Fibroblast of peridontal ligament (primary cell): ENCODE measurements at regions not wholly inside any gene's neighbourhood (a gene's known extent, or its start where the extent isn't known, plus 50 kb on each side); places are given as distances from the start of the nearest gene placed in this dataset.
A peak's percentile ranks its signal among the peaks of the same experiment; 100 is the strongest.

Source experiments
- DNase-seq: peaks from one replicate; pipeline ENCODE4 v3.0.0-alpha.2; 2010; ENCODE audit errors: extremely low read depth

GRCh38 chr9:90948156-90948555, 146.5 kb downstream of the SYK start:
- no peak for DNase-seq

DNA sequence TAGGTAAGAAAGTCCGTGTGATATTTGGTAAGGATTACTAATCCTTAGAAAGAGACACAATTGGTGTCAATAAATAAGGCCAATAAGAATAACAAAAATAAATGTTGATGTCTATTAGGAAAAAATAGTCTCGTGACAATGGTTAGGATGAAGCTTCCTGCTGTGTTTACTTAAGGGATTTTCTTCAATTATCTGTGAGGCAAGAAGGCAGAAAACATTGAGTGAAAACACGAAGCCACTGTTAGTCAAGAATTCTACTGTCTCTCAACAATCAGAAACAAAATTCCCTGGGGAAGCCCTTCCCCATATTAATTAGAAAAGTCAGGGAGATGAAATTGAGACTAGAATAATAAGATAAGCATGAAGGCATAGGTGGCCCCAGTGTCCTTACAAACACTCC, 149.0 kb downstream of the SYK start:
- no peak for DNase-seq

GRCh38 chr9:90953200-90953599, 151.6 kb downstream of the SYK start:
- no peak for DNase-seq

- no peak for DNase-seq
Observed at GRCh38 chr9:90953805-90954204, 152.2 kb downstream of the SYK start.

- DNase-seq, result peak; percentile 59
Observed at GRCh38 chr9:90956026-90956810, 154.6 kb downstream of the SYK start.

DNA sequence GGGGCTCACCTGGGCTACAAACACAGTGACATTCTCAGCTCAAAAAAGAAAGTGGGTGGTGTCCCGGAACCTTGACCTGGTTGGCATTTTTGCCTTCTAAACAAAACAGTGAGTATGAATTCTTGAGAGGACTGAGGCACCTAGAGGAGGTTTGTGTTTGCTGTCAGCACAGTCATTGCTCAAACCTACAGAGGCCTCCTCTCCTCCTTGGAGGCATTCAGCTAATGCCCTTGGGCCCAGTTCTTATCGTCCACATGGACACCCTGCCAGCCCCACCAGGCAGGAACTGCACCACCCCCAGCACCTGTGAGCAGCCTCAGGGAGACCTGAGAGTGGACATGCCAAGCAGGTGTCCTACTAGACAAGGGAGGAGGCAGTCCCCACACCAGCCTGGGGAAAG, 156.7 kb downstream of the SYK start:
- DNase-seq, result no peak

DNA sequence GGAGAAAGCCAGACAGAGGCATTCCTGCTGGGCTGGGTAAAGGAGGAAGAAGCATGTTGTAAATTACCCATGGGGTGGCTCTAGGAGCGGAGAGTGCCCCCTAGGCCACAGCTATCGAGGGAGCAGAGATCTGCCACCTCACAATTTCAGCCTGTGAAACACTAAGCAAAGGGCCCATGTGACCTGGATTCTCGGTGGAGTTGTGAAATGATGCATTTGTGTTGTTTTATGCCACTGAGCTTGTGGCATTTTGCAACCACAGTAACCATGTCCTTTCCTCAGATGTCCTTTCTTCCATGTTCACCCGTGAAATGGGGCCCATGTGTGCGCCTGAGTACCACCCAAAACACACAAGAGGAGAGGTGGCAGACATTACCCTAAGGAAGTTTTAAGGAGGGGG, 159.3 kb downstream of the SYK start:
- DNase-seq, result peak; percentile 32

DNA sequence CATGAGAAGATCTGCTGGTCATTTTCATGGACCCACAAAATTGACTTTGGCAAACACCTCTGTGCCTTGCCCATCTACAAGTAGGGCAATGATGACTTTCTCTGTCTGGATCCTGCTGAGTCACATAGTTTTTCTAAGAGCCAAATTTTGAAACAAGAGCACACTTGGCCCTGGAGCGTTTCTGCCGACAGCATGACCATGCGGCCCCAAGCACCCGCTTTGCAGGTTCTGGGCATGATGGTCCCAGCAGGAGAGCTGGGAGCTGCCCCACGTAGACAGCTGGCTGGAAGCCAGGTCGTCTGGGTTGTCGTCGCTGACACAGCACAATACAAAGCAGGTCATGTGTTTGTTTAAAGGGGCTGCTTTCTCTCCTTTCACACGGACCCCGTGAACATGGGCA, 159.8 kb downstream of the SYK start:
- DNase-seq, result peak; percentile 57

DNA sequence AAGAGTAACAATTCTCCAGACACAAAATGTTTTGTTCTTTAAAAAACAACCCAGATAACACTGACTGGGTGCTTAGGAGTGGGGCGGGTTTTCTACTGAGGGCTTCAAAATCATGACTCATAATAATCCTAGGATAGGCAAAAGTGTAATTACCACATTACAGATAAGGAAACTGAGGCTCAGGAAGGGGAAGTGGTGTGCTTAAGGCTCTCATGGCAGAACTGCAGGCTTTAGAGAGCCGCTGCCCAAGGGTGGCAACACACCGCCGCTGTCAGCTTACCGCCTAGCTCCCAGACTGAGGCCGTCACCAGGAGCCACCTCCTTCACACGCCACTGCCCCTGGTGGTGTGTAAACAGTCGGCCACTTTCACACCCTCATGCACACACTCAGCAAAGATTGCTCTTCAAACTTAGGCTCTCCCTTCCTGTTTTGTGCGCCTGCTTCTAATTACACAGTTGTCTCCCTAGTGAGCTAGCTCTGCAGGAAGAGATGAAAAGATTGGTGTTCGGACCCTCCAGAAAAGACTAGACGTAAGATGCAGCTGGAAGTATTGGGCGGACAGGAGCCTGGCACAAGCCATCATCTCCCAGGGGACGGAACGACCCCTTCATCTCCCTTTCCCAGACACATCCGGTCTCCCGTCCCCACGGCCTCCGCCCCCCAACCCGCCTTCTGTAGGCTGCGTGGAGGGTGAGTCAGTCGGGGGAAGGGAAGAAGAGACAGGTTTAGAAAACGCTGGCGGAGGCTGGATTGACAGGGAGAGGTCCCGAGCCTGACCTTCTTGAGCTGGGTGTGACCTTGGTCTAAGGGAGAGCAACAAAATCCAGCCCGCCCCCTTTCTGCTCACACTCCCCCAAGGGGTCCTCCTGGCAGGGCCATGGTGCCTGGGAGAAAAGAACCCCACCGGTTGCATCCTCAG, 162.7 kb downstream of the SYK start:
- no peak for DNase-seq

- no peak for DNase-seq
Observed at GRCh38 chr9:90965226-90966030, 163.8 kb downstream of the SYK start.

DNA sequence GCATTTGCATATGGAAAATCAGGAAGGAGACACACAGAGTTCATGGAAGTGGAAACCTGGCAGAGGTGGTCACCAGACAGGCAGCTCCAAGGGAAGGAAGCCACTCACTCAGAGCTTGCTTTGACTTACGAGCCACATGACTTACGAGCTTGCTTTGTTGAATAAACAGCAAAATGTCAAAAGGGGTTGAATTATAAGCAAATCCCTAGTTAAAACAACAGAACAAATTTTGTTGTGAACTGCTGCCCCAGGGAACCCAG, 164.3 kb downstream of the SYK start:
- no peak for DNase-seq

- peak; percentile 16 for DNase-seq
Observed at GRCh38 chr9:90966480-90967144, 165.0 kb downstream of the SYK start.

DNA sequence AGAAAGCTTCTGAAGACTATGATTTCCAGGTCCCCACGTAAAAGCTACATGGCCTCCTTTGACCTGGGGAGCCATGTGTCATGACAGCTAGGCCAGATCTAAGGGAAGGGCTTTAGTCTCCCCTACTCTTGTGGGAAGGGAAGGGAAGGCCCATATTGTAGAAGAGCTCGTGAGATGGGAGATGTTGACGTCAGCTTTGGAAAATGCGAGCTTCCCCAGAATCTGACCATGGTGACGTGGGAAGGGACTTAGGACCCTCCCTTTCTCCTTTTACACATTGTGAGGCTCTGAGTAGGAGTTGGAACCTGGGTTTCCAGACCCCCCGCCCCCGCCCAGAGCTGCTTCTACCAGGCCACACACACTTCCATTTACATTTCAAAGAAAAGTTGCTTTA, 165.5 kb downstream of the SYK start:
- DNase-seq, result no peak

- DNase-seq, result no peak
Observed at GRCh38 chr9:90969021-90969675, 167.5 kb downstream of the SYK start.

- no peak for DNase-seq
Observed at GRCh38 chr9:90970608-90971007, 169.0 kb downstream of the SYK start.

GRCh38 chr9:90972057-90972456, 170.4 kb downstream of the SYK start:
- no peak for DNase-seq

DNA sequence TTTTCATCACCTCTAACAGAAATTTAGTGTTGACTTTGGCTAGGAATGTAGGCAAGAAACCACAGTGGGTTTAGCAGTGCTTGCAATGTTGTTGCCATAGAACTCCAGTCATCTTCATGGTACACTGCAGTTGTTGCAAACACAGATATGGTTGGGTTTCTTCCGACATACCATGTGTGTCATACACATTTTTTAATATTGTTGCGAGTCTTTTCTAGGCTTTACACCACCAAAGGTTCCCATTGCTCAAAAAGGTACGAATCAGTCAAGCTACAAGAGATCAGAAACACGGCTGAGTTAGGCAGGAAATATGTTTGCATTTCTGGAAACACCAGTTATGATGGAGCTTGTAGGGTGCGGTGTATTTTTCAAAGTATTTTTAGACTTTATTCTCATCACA, 172.4 kb downstream of the SYK start:
- DNase-seq, result peak; percentile 79

DNA sequence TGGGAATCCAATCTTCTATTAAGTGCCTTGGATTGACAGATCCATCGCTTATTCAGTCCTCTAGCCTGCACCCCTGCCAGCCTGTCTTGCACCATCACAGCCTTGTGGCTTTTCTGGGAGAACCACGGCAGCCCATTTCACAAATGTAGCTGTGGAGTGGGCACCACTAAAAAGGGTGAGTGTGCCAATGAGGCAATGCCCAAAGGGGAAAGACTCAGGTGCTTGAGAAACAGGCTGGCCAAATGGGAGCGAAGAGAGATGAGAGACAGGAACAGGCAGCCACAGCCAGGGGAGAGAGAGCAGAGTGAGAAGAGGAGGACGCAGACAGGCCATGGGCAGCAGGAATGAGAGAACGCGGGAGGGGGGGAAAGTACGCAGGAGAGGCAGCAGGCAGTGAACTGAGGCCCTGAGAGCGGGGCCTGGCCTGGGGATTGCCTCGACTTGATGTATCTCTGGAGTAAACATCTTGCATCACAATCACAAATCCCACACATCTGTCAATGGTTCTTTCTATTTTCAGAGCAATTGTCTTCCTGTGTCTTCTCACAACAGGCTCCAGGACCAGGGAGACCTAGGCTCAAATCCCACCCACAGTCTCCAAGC, 173.1 kb downstream of the SYK start:
- no peak for DNase-seq

GRCh38 chr9:90975781-90976538, 174.3 kb downstream of the SYK start:
- DNase-seq, result no peak

DNA sequence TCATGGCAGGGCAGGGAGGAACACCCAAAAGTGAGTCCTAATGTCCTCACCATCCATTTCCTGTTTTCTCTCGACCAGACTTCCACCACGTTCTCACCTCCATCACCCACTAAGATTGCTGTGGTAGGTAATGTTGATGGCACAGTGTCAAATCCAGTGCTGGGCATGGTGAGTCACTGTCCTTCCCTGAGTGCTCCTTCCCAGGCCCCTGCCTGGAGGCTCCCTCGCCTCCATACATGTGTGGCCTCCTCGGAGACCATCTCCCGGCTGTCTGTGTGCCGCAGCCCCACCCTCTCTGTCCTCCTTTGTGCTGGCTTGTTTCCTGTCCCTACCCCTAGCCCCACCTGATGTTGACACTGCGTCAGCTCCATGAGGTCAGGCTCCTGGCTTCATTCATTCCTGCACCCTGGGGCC, 177.5 kb downstream of the SYK start:
- DNase-seq, result no peak
